ENCODE measurements at regions not wholly inside any gene's neighbourhood (a gene's known extent, or its start where the extent isn't known, plus 50 kb on each side); places are given as distances from the start of the nearest gene placed in this dataset.

DNA sequence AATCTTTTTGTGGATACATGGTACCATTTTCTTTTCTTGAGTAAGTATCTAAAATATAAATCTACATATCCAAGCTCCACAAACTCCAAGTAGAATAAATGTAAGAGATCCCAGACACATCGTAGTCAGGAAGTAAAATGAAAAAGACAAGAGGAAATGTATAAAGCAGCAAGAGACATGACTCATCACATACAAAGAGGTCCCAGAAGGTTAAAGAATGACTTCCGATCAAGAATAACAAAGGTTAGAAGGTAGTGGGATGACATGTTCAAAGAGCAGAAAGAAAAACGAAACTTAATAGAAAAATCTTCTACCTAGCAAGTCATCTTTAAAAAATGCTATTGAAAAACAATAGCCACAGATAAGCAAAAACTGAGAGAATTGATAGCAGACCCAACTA is 705.8 kb downstream of the NR2F2 start:
- TF ChIP-seq, protein P1, sequence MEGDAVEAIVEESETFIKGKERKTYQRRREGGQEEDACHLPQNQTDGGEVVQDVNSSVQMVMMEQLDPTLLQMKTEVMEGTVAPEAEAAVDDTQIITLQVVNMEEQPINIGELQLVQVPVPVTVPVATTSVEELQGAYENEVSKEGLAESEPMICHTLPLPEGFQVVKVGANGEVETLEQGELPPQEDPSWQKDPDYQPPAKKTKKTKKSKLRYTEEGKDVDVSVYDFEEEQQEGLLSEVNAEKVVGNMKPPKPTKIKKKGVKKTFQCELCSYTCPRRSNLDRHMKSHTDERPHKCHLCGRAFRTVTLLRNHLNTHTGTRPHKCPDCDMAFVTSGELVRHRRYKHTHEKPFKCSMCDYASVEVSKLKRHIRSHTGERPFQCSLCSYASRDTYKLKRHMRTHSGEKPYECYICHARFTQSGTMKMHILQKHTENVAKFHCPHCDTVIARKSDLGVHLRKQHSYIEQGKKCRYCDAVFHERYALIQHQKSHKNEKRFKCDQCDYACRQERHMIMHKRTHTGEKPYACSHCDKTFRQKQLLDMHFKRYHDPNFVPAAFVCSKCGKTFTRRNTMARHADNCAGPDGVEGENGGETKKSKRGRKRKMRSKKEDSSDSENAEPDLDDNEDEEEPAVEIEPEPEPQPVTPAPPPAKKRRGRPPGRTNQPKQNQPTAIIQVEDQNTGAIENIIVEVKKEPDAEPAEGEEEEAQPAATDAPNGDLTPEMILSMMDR (optimal IDR thresholded peaks at IDR 0.05 in 1 of 3, IDR thresholded peaks at IDR 0.05 in 1 of 3, conservative IDR thresholded peaks at IDR 0.05 in 1 of 3; ENCODE audit: extremely low read depth in 1 of 3, insufficient read depth in 2 of 3, low read length in 3 of 3), result no peak
- no peak for TF ChIP-seq EZH2 (IDR thresholded peaks at IDR 0.05; ENCODE audit: low read length)
